Brain microvascular endothelial cell (primary cell): ENCODE measurements at regions not wholly inside any gene's neighbourhood (a gene's known extent, or its start where the extent isn't known, plus 50 kb on each side); places are given as distances from the start of the nearest gene placed in this dataset.

ENCODE experiments used
- DNase-seq: peaks from one replicate; pipeline ENCODE4 v3.0.0-alpha.2; 2020
- H3K27ac ChIP-seq: fragments of 250-450 bp; sonication (Bioruptor Pico); 2 replicates; pipeline ENCODE4 v1.5.1; 2020; ENCODE audit warnings: mild to moderate bottlenecking, moderate library complexity
- H3K27me3 ChIP-seq: fragments of 250-450 bp; sonication (Bioruptor Pico); replicated peaks from 2 replicates; pipeline ENCODE4 v1.5.1; 2020; ENCODE audit warnings: mild to moderate bottlenecking
- H3K36me3 ChIP-seq: fragments of 250-450 bp; sonication (Bioruptor Pico); replicated peaks from 2 replicates; pipeline ENCODE4 v1.5.1; 2020; ENCODE audit warnings: mild to moderate bottlenecking
- H3K4me3 ChIP-seq: 2 replicates; pipeline ENCODE4 v1.5.1; 2011; ENCODE audit warnings: low read depth, mild to moderate bottlenecking, control low read depth, low read length, moderate library complexity
- CTCF ChIP-seq: IDR thresholded peaks from 2 replicates; pipeline ENCODE4 v1.5.1; 2011; ENCODE audit warnings: low read depth, mild to moderate bottlenecking, moderate library complexity, low read length, control low read depth, inconsistent platforms; ENCODE audit errors: missing control alignments
- in situ Hi-C: cut with HindIII; loops from 2 replicates; pipeline ENCODE4 v1.10.0; 2017; ENCODE audit warnings: low sequenced_read_pairs, low pct_ligation_motif_present

- Histone ChIP-seq H3K27me3 (no peaks in the 10 kb centered on the region), H3K36me3 (no peaks in the 10 kb centered on the region), H3K4me3 (no peak overlapping the region), H3K27ac (no peak overlapping the region)
- TF ChIP-seq CTCF: no peak
- DNase-seq: no peak
- in situ Hi-C loops: no loop called here
Observed at GRCh38 chr7:50164559-50165170, 71.6 kb upstream of the ZPBP start.

- no peak overlapping the region for H3K27ac ChIP-seq
- in situ Hi-C loops: no loop called here
- no peaks in the 10 kb centered on the region for H3K36me3 ChIP-seq
Observed at GRCh38 chr7:50160206-50160605, 67.2 kb upstream of the ZPBP start.

GRCh38 chr7:50159154-50159553, 66.1 kb upstream of the ZPBP start:
- Histone ChIP-seq H3K27ac (no peak overlapping the region), H3K27me3 (no peaks in the 10 kb centered on the region), H3K36me3 (no peaks in the 10 kb centered on the region), H3K4me3 (no peak overlapping the region)
- in situ Hi-C loops: no loop called here
- no peak for TF ChIP-seq CTCF
- no peak for DNase-seq

More at GRCh38 chr7:50160206-50160605, 67.2 kb upstream of the ZPBP start:
- DNase-seq: no peak
- TF ChIP-seq CTCF: no peak
- H3K27me3 ChIP-seq: no peaks in the 10 kb centered on the region
- no peak overlapping the region for H3K4me3 ChIP-seq

- DNase-seq: no peak
- Histone ChIP-seq H3K4me3 (no peak overlapping the region), H3K27me3 (no peaks in the 10 kb centered on the region), H3K27ac (no peak overlapping the region), H3K36me3 (no peaks in the 10 kb centered on the region)
- in situ Hi-C loops: no loop called here
- TF ChIP-seq CTCF: no peak
Observed at GRCh38 chr7:50156706-50157105, 63.7 kb upstream of the ZPBP start.

- H3K27ac ChIP-seq: no peak overlapping the region
- no peak overlapping the region for H3K4me3 ChIP-seq
- H3K27me3 ChIP-seq: no peaks in the 10 kb centered on the region
- H3K36me3 ChIP-seq: no peaks in the 10 kb centered on the region
- in situ Hi-C loops: no loop called here
- no peak for TF ChIP-seq CTCF
- DNase-seq: no peak
Observed at GRCh38 chr7:50156163-50156562, 63.1 kb upstream of the ZPBP start.

- no peaks in the 10 kb centered on the region for H3K27me3 ChIP-seq
- in situ Hi-C loops: no loop called here
- no peak overlapping the region for H3K4me3 ChIP-seq
- no peak for TF ChIP-seq CTCF
- no peak for DNase-seq
- no peak overlapping the region for H3K27ac ChIP-seq
- H3K36me3 ChIP-seq: no peaks in the 10 kb centered on the region
Observed at GRCh38 chr7:50155755-50156154, 62.7 kb upstream of the ZPBP start.
